NCI-H1092 (cell line): ENCODE measurements at regions not wholly inside any gene's neighbourhood (a gene's known extent, or its start where the extent isn't known, plus 50 kb on each side); places are given as distances from the start of the nearest gene placed in this dataset.
"Not testable (repeated sequence)": the region's sequence is repeated elsewhere in the genome, so short reads cannot be mapped to it uniquely, and the experiment has no call there.

ENCODE experiments used
- DNase-seq: peaks from one replicate; lab custom pipeline; 2025; lab: John Stamatoyannopoulos, UW

DNA sequence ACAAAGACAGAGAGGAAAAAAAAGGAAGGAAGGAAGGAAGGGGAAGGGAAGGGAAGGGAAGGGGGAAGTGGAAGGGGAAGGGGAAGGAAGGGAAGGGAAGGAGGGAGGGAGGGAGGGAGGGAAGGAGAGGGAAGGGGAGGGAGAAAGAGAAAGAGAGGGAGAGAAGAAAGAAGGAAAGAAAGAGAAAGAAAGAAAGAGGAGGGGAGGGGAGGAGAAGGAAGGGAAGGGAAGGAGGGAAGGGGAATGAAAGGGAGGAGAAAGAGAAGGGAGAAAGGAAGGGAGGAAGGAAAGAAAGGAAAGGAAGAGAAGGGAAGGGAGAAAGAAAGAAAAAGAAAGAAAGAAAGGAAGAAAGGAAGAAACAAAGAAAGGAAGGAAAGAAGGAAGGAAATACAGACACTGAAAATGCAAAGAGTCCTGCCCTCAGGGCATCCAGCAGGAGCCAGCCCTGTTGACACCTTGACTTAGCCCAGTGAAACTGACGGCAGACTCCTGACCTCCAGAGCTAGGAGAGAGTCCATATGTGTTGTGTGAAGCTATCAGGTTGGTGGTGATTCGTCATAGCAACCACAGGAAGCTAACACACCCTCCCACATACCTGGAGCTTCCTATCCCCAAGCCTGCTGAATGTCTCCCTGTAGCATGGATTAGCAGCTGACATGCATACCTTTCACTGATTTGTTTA, 58.7 kb upstream of the SULF2 start:
- DNase-seq, result no peak

DNA sequence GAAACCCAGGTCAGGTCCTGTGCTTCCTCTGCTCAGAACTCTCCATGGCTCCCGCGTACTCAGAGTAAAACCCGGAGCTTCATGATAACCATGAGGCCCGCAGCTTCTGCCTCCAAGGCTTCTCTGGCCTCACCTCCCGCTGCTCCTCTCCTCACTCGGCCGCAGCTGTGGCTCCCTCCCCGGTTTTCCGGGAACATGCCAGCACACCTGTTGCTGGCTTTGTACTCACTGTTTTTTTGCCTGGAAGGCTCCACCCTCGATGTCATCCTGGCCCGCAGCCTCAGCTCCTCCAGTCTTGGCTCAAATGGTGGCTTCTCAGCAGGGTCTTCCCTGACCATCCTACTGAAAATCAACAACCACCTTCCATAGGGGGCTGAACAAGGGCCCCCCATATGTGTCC, 57.7 kb upstream of the SULF2 start:
- DNase-seq, result not testable (repeated sequence)

- not testable (repeated sequence) for DNase-seq
These were observed 56.7 kb upstream of the SULF2 start for GRCh38 chr20:47842004-47842403.

GRCh38 chr20:47836256-47836817, 51.1 kb upstream of the SULF2 start:
- DNase-seq, result not testable (repeated sequence)
